Activated CD8-positive, alpha-beta memory T cell treated with anti-CD3 and anti-CD28 coated beads for 1 hour (primary cell): ENCODE measurements at regions not wholly inside any gene's neighbourhood (a gene's known extent, or its start where the extent isn't known, plus 50 kb on each side); places are given as distances from the start of the nearest gene placed in this dataset.

Experiments
- DNase-seq, 2 donors: peaks; one replicate each; pipeline ENCODE4 v3.0.0-alpha.2; 2020; ENCODE audit warnings: low read depth in 1 of 2; ENCODE audit errors: extremely low read depth in 1 of 2

- no peak for DNase-seq
These were observed 158.8 kb upstream of the ARL4C start for GRCh38 chr2:234655706-234656105.

DNA sequence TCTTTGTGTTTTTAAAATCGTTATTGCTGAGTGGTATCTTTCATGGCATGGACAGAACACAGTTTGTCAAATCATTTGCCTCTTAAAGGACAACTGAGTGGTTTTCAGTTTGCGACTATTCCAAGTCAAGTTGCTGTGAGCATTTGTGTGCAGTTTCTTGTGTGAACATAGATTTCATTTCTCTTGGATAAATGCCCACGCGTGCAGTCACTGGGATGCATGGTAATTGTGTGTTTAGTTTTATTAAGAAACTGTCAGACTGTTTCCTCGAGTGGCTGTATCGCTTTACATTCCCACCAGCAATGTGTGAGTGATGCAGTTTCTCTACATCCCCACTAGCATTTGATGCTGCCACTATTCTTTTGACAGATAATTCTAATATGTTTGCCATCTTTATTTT is 154.0 kb upstream of the ARL4C start:
- no peak for DNase-seq

- no peak for DNase-seq
These were observed 153.1 kb upstream of the ARL4C start for GRCh38 chr2:234649951-234650350.

DNA sequence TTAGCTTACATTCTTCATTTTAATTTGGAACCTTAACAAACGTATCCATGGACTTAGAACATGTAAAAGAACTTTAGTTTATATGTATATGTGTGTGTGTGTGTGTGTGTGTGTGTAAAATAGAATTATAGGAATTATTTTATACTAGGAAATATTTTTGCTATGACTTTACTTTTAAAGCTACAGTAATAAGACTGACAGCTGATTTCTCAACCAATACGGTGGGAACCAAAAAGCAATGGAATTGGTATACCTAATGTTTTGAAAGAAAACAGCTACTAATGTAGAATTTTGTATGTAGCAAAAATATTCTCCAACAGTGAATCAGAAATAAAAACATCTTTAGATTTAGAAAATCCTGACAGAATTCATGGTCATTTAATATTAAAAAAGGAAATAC is 146.5 kb upstream of the ARL4C start:
- DNase-seq = no peak

- no peak for DNase-seq
These were observed 144.2 kb upstream of the ARL4C start for GRCh38 chr2:234641086-234641485.

DNA sequence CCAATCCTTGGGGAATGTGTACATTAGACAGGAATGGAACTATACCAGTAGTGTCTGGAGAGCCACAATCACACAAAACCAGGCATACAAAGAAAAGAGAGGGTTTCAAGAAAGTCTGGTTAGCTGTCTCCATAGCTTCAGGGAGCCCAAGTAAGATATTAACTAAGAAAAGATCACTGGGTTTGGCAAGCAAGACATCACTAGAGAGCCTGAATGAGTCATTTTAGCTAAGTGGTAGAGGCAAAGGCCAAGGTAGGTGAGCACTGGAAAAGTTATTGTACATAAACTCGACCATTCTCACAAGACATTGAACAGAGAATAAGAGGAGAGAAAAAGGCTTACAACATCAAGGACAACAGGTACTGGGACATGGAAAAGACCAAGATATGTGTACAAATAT is 143.8 kb upstream of the ARL4C start:
- DNase-seq = no peak

DNA sequence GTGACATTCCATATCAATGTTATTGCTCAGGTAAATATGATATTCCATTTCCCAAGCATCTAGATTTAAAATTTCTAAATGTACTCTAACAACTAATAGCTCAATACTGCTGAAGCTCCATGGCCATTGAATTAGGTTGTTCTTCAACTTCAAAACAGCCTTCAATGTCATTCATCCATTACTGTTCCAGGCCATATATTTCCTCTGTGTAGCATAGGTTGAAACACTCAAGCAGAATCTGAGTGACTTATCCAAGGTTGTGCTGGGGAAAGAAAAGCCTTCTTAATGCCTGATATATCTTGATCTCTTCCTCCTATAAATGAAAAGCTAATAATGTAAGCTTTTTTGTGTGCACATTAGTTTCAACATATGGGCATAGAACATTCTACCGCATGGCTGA is 142.1 kb upstream of the ARL4C start:
- DNase-seq = no peak

DNA sequence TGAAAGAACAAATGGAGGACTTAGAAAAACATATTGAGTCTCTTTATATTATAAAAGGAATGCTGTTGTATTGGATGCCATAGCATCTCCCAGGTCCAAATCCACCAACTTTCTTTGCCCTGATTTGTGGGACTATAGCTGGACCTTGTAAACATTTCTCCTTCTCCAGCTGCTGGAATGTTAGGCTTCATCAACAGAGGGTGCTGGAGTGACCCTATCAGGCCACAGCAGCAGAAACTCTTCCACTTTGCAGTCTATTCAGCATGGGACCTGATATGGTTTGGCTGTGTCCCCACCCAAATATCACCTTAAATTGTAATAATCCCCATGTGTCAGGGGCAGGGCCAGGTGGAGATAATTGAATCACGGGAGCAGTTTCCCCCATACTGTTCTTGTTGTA is 138.4 kb upstream of the ARL4C start:
- DNase-seq = no peak

- DNase-seq = no peak
These were observed 136.8 kb upstream of the ARL4C start for GRCh38 chr2:234633581-234634230.

GRCh38 chr2:234632527-234633391 is 135.9 kb upstream of the ARL4C start:
- DNase-seq = no peak

GRCh38 chr2:234631646-234632514 is 135.0 kb upstream of the ARL4C start:
- no peak for DNase-seq

- DNase-seq = no peak
These were observed 133.9 kb upstream of the ARL4C start for GRCh38 chr2:234630801-234631261.

- DNase-seq = no peak
These were observed 132.7 kb upstream of the ARL4C start for GRCh38 chr2:234629596-234629995.

- DNase-seq = no peak
These were observed 132.1 kb upstream of the ARL4C start for GRCh38 chr2:234628953-234629352.

- no peak for DNase-seq
These were observed 130.4 kb upstream of the ARL4C start for GRCh38 chr2:234627308-234627707.

GRCh38 chr2:234626566-234627130 is 129.8 kb upstream of the ARL4C start:
- no peak for DNase-seq

- DNase-seq = no peak
These were observed 128.9 kb upstream of the ARL4C start for GRCh38 chr2:234625626-234626250.

DNA sequence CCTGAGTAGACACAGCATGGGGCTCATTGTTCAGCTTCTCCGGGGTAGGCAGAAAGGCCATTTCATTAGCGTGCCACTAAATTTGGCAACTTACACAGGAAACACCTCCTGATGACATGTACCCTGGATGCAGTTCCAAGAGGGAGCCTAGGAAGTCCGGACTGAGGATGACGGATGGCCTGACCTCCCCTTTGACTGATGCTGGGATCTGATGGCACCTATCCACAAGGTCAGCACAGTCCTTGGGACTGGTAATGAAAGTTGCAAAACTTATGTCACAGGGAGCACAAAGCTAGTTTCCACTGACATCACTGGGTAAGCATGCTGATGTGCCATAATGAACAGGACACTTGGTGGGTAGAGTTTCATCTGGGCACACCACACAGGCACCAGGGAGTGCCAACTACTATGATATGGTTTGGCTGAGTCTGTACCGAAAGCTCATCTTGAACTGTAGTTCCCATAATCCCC is 126.7 kb upstream of the ARL4C start:
- no peak for DNase-seq

GRCh38 chr2:234621120-234621519 is 124.2 kb upstream of the ARL4C start:
- no peak for DNase-seq

DNA sequence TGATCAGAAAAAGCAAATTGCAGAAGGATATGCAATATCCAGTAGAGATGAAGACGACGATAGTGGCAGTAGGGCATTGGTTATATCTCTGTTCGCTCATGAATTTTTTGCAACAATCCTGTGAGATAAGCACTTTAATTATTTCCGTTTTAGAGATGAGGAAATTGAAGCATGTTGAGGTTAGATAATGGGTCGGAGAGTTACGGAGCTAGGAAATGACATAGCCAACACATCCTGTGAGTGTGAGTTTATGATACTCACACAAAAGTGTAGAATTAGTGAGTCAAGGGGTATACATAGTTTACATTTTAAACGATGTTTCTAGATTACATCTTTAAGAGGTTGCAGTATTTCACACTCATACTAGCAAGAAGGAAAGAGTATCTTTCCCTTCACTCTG is 123.1 kb upstream of the ARL4C start:
- no peak for DNase-seq
